GM21367 (cell line): ENCODE measurements at regions not wholly inside any gene's neighbourhood (a gene's known extent, or its start where the extent isn't known, plus 50 kb on each side); places are given as distances from the start of the nearest gene placed in this dataset.

ENCODE experiments used
- ATAC-seq: cut with Tn5 transposase; IDR thresholded peaks from one replicate; pipeline ENCODE4 v1.9.1; 2021; ENCODE audit not compliant: unreplicated experiment

DNA sequence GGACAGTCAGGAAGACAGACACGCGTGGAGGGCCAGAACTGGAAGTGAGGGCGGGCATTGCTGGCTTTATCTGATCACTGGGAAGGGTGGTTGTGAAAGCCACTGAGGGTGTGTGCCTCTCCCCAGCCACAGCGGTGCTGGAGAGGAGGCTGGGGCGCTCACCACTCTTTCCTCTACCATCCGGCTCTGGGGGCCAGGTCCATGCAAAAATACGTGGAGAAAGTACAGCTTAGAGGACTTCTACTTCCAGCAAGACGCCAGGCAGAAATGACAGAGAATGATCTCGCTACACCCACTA is 148.8 kb upstream of the RPS6KA2 start:
- no peak for ATAC-seq

DNA sequence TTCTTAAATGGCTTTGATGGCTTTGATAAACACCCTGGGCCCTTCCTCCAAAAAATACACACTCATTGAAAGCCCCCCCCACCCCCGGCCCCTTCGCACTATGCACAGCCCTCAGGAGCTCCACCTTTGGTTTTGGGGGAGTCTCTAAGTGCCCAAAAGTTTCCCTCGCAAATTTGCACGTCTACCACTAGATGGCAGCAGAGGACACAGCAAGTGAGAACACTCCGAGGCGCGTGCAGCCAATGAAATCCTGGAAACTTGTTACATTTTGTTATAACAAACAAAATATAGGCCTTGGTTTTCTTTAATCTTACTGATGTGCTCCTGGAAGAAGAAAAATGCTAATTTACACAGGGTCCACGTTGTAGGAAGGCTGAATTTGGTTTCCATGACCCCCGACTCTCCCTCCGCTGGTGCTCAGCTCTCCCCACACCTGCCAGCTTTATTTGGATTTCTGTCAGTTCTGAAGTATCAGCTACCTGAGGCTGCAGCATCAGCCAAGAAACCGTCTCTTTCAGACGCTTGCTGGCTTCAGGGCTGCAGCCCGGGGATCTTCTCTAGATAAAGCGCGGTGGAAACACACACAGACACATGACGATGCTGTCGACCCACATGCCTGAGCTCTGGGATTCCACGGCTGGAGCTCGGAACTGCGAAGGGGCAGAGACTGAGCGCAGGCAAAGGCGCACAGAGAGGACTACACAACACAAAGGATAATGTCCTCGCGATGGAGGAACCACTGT is 148.3 kb upstream of the RPS6KA2 start:
- no peak for ATAC-seq

DNA sequence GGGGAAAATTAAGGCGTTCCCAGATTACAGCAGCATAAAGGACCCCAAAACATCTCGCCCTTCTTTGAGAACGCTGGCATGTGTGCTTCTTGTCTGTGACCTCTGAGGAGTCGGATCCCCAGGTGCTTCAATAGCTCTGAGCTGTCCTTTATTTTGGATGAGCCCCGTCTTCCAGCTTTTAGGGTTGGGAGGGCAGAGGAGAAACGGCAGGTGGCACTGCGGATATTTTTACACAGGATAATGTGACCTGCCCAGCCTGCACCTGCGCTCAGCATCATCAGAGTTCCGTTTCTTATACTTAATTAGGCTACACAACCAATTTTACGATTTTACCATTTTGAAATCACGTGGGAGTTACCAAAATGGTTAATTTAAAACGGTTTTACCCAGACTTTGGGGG is 147.7 kb upstream of the RPS6KA2 start:
- no peak for ATAC-seq

DNA sequence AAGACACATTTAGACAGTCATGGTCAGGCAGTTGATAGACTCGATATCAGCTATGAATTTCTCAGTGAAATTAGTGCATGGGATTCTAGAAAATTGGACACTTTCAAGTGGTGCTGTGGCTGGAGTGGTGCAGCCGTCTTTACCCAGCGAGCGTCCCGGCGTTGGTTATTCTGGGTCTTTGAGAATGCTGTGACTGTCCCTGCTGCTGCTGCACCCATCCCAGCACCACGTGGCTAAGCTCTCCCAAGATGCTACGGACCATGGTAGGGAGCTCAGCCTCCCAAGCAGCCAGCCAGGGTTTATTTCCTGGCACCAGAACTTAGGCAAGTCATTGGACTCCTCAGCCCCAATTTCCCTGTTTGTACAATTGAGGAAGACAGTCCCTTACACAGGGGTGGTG is 147.2 kb upstream of the RPS6KA2 start:
- ATAC-seq = no peak

DNA sequence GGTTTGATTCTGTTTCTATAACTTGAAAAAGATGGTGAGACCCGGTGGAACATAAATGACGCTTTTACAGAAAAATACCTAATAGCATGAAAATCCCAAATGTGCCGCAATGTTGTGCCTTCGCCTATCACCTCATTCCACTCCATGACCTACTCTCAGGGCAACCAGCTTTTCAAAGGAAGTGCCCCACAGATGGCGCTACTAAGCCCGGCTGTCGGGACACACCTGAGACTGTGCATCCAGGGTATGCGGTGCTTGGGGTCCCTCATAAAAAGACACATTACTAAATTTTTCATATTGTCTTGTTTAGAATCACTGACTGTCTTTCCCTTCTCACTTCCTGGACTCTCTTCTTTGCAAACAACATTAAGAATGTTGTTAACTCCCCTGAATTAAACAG is 145.5 kb upstream of the RPS6KA2 start:
- ATAC-seq = no peak

DNA sequence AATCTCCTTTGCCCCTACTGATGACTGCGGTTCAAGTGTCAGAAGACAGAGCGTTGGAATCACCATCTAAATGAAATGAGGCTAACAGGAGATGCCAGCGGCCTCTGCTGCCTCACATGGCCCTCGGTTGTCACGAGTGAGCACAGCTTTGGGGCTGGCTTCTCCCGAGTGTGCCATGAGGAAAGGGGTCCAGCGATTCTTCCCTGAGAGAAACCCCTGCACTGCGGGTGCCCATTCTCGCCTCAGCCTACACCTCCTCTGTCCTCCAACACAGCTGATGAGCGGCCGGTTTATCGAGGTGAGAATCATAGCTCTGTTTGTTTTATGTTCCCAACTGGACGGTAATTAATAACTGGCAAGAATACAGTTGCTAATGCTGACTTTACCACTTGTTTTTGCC is 144.7 kb upstream of the RPS6KA2 start:
- ATAC-seq = no peak

DNA sequence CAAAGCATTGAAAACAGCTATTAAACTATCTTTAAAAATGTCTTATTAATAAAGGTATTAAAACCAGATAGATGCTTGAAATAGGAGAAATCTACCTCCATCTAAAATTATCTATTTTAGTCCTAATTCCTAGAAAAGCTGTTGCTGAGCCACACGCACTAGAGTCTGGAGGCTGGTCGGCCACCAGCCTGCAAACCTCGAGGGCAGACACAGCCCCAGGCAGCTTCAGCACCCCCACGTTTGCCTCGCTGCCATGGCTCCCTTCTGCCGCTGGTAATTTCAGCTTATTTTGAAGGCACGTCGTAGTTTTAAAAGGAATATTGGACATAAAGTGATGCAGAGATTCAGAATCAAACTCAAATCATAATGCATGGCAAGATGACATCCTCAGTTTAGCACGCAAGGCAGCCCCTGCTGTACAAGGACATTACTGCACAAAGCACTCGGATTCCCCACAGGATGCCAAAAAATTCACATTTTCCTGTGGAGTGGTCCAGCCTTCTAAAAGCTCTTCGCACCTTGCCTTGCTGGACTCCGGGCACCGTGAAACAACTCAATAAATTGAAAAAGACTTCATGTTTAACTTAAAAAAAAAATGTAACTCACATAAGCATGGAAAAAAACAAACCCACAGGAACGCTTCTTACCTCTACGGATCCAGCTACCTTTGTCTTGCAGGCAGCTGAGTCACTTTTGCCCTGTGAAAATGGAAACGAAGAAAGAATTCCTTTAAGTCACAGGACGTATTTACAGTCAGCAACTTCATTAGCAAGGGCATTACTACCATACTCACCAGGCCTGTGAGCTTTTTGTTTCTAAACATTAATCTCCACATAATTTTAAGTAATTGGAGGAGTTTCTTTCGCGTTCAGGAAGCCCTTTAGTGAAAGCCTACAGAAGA is 143.4 kb upstream of the RPS6KA2 start:
- ATAC-seq = no peak

DNA sequence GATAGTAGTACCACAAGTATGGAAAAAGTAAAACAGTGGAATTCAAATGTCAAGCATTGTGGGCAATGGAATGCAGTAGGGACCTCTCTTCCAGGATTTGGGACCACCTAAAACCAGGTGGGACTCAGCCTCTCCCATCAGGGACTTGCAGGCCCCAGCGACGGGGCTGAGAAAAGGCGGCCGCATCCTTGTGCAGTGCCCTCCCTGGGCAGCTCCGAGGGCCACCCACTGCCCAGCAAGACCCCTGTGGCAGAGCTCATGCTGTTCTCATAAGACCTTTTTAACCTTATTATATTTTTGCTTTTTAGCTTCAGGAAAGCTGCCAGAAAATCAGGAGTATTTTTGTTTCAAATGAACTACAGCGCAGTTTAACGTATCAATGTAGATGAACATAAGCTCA is 142.6 kb upstream of the RPS6KA2 start:
- ATAC-seq = no peak

DNA sequence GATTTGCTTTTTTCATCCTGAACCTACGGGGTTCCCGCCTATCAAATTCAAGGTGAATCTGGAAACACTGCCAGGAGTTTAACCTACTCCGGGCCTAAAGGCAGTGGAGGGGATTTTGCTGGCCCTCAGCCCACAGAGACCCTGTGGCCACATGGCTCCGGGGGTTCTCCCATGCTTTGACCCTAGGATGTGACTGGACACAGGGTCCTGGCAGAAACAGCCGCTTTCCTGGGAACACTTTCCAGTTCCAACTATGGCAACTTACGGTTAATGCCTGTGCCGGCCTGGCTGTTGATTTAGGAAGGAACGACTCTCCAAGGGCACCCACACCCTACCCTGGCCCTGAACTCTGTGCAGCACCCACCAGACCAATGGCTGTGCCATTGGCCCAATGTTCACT is 141.7 kb upstream of the RPS6KA2 start:
- no peak for ATAC-seq

DNA sequence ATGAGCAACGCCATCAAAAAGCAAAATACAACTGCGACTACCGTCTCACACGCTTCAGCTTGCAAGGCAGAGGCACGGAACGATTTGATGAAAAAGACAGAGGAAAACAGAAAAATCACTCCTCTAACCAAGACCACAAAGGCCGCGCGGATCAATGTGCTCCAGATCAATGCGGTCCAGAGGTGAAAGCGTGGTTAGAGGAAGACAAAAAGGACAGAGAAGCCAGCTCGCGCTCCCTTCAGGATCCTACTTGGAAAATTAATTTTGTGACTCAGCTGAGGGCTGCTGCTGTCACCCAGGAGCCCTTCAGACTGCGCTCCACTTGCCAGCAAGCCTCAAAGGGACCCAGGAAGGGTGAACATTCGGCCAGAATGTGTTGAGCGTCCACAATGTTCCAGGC is 140.2 kb upstream of the RPS6KA2 start:
- ATAC-seq = no peak

DNA sequence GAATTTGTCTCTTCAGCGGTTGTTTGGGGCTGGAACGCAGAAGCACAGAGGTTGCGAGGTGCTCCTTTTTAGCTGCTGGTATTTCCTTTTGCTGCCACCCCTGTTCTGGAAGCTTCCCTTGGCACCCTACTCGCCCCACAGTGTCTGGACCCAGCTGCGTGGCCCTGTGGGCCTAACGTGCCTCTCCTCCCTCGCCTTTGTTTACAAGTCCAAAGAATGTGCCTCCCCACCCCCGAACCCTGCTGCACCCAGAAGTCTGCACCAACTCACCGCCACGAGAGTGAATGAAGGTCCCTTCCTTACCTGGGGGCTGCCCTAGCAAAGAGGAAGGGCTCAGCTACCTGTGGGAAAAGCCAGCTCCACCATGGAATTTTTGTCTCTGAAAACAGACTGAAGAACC is 139.7 kb upstream of the RPS6KA2 start:
- no peak for ATAC-seq

DNA sequence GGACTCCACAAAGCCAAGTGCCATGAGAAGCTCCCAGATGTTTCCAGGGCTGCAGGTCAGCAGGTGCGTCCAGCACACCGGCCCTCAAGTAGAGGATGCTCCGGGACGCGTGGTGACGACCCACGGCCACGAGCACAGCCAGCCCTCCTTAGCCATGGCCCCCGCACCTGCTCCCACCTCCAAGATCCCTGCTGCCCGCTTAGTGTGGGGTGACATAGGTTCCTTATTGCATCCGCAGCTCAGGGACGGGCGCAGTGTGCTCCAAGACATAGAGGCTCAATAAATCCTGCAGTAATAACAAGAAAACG is 138.1 kb upstream of the RPS6KA2 start:
- ATAC-seq = no peak

DNA sequence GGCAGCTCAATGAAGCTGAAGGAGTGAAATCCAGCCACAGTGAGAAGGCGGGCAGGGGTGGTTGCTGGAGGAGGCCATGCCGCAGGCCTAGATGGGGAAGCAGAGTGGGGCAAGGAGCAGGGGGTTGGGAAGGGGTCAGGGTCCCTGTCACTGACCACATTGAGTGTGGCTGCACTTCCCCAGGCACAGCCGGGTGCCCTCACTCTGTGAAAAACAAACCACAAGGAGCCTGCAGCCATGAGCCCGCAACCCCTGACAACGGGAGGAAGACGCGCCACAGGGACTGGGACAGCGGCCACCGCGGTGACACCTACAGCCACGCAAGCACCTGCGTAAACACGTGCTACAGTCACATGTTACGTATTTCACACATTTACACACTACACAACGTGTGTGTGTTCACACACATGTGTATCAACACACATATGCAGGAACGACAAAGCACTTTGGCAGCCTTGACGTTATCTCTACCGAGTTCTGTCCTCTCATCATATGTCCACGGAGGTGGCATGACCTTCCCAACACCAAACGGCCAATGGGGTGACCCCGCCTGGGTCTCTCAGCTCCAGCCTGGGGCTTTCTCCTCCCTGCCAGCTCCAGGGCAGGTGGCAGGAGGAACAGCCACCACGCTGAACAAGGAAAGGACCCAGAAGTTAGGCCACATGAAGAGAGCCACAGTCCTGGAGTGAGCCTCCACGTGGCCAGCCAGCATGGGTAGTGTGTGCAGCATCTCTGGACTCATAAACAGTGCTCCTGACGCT is 137.6 kb upstream of the RPS6KA2 start:
- no peak for ATAC-seq

DNA sequence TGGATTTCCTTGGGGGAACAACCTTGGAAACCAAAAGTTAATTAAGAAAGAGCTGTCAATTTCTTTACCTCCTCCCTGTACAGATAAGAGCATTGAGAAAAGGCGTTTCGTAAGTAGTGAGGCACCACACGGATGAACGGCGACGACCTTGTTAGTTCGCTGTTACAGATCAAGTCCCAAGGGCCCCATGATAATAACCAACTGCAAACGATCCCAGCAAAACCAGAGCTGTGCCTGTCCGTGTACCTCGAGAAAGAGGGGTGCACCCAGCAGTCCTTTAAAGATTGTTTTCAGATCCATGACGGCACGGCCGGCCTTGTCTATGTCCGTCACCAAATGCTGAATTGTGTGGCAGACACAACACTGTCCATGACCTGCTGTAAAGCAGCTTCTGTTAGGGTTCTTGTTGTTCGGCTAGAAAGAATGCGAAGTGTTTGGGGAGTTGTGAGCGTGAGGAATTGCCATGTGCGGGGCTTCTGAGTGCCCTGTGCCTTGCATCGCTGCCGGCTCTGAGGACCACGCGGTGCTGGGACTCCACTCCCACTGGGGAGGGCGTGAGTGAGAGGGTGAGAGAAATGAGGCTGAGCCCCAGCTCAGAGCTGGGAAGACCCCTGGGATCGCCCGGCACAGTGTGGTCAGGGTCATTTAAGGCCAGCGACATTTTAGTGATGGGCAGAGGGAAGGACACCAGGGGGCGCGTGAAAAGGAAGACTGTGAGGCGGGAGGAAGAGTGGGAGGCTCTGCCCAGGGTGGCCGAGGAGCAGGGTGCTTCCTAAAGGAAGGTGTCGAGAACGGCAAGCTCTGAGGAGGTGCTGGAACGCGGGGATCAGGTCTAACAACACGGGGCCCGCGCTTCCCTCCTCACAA is 136.8 kb upstream of the RPS6KA2 start:
- ATAC-seq = no peak

DNA sequence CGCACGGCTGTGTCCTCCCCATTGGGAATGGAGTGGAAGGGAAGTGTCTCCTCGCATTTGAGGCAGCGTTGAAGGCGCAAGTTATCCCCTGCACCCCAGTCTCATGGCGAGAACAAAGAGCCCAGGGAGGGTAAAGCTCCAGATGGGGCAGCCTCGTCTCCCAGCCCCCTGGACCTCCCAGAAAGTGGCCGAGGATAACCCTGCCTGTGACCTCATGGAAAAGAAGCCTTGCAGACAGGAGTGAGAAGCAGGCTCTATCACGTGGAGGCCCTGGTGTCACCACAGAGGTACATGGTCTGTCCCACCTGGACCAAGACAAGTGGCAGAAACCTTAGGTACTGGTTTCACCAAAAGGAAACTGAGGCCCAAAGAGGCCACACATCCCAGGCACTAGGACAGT is 134.8 kb upstream of the RPS6KA2 start:
- ATAC-seq = no peak

DNA sequence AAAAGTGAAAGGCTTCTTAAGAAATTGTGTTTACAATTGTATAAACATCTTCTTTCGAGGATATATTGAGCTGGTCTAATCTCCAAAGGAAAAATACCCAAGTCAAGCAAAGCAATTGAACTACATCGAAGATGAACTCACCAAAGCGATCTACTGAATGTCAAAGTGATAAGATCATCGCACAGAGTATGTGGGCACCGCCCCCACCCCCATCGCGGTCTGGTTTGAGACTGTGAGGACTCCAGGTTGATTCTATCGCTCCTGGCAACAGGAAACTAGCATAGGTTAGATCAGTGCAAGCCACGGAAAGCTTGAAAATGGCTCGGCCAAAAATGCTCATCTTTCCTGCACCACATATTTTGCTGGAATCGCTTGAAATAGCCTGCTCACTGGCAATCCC is 133.2 kb upstream of the RPS6KA2 start:
- ATAC-seq = no peak

DNA sequence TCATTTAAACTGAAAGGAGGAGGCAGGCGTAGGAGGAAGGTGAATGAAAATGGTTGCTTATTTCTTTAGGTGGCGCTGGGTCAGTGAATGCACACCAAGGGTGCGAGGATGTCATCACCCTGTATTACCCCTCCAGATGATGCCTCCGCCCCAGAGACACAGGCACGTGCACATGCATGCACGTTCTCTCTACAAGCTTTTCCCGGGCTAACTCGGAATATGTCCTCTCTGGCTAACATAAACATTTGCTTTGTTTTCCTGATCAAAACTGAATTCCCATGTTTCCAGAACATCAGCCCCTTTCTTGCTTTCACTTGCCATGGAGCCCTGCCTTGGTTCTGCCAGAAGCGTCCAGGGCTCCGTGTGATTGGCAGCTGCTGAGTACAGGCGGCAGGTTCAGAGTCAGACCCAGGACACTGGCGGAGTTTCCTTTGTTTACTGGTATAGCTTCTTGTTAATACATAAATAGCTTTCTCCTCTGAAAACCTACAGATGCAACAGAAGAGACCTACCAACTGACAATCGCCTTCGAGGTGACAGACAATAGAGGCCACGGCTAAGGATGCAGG is 131.2 kb upstream of the RPS6KA2 start:
- no peak for ATAC-seq

DNA sequence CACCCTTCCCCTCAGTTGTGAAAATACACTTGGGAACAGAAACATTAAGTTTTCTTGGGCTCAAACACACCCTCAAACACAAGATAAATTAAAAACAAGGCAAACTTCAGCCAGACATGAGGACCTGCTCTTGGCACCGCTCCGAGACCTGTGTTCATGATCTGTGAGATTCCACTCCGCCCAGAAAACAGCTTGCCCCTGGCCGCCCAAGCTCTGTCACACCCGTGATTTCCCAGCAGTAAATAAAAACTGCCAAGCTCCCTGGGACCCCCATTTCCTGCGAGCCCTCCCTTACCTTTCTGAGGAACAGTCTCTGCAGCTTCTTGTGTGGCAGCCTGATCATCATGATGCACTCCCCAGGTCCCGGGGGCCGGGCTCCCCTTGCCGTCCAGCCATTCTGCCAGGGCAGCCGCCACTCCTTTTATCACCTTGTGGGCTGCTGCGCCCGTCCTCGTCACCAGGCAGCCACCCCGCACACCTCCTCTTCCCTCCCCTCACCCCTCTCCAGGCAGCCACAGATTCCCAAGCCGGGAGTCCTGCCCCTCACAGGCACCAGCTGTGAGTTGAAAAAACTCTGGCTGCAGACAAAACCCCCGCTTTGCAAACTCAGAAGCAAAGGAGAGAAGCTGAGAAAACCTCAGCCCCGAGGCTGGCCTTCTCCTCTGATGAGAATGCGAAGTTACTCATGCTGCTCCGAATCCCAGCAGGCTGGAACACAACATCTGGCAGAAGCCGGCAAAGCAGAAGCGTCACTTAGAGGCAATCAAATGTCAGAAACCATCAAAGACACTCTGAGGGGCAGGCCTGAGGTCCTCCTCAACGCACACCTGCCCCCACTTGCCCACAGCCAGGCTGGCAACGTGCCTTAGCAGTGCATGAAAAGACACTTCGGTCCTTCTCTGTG is 130.4 kb upstream of the RPS6KA2 start:
- ATAC-seq = no peak

DNA sequence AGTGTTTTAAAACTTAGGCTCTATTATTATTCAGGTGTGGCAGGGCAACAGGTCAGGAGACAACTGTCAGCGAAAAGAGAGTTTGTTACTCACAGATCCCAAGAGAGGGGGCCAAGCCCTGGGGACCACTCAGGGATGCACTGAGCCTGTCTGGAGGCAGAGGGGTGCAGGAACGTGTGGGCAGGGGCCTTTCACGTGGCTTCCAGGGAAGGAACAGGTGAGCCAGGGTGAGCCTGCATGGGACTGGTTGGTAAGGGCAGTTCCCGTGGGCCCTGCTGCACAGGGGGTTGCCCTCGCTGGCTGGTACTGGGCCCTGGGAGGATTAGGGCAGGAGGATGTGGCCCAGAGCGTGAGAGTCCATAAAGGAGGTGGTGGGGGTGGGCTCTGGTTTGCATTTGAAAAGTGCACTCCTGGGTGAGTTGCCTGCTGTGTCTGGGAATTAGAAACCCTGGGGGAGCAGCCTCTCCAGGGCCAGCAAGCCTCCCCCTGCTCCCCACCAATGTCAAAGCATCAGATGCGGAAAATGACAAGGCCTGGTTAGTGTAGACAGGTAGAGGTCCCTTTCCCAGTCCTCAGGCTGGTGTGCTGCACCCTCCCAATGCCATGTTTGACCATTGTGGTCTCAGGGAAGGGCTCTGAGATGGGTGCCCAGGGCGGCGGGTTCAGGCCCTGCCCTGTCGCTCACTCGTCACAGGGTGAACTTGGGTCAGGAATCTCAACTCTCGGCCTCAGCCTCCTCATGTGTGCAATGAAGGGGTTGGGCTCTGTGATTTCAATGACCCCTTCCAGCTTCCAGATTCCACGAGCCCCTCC is 127.4 kb upstream of the RPS6KA2 start:
- no peak for ATAC-seq
